PC-3 (cell line): ENCODE measurements at regions not wholly inside any gene's neighbourhood (a gene's known extent, or its start where the extent isn't known, plus 50 kb on each side); places are given as distances from the start of the nearest gene placed in this dataset.

Source experiments
- ATAC-seq: fragments of 200-7000 bp; cut with Tn5 transposase; 2 replicates; pipeline ENCODE4 v1.9.1; 2020; ENCODE audit warnings: mild to moderate bottlenecking, moderate library complexity
- BruUV-seq: library from RNA; stranded (reverse); fragments of 400-500 nt; replicated peaks from 2 replicates; lab custom pipeline; 2021; lab: Mats Ljungman, UMichigan
- CTCF ChIA-PET: fragments of 300-600 bp; sonication (Branson Sonifier 250); formaldehyde crosslinking; loops from one replicate; lab custom pipeline; 2022; ENCODE audit warnings: antibody characterized with exemption; lab: Charles Lee
- POLR2A ChIA-PET: fragments of 300-600 bp; sonication (Branson Sonifier 250); formaldehyde crosslinking; loops from one replicate; lab custom pipeline; 2022; ENCODE audit warnings: antibody characterized with exemption; ENCODE audit not compliant: unreplicated experiment; lab: Charles Lee
- DNase-seq: peaks from one replicate; pipeline ENCODE4 v3.0.0-alpha.2; 2015
- H2AFZ ChIP-seq: fragments of 300-600 bp; sonication (generic); 2 replicates; pipeline ENCODE4 v1.6.0; 2016; ENCODE audit warnings: antibody characterized with exemption, low read length
- H3F3A ChIP-seq: fragments of 300-600 bp; sonication (generic); one replicate; pipeline ENCODE4 v1.6.0; 2017; ENCODE audit warnings: antibody characterized with exemption, low read length, control low read depth, mild to moderate bottlenecking; ENCODE audit not compliant: unreplicated experiment
- H3K27ac ChIP-seq: fragments of 300-600 bp; sonication (generic); 2 replicates; pipeline ENCODE4 v1.5.1; 2016; ENCODE audit warnings: mild to moderate bottlenecking, low read length
- H3K27me3 ChIP-seq: fragments of 300-600 bp; sonication (generic); 2 replicates; pipeline ENCODE4 v1.6.1; 2016; ENCODE audit warnings: low read length, mixed read lengths
- H3K36me3 ChIP-seq: fragments of 300-600 bp; sonication (generic); 2 replicates; pipeline ENCODE4 v1.6.1; 2016; ENCODE audit warnings: low read depth, mixed run types, low read length, mixed read lengths
- H3K4me1 ChIP-seq: fragments of 300-600 bp; sonication (generic); 2 replicates; pipeline ENCODE4 v1.5.1; 2016; ENCODE audit warnings: low read length; ENCODE audit not compliant: insufficient read depth
- H3K4me2 ChIP-seq: fragments of 300-600 bp; sonication (generic); 2 replicates; pipeline ENCODE4 v1.6.0; 2016; ENCODE audit warnings: low read length
- H3K4me3 ChIP-seq: fragments of 300-600 bp; sonication (generic); 2 replicates; pipeline ENCODE4 v1.5.1; 2016; ENCODE audit warnings: mild to moderate bottlenecking, low read length, mixed read lengths
- H3K79me2 ChIP-seq: fragments of 300-600 bp; sonication (generic); 2 replicates; pipeline ENCODE4 v1.6.1; 2017; ENCODE audit warnings: low read length, mixed read lengths
- H3K9ac ChIP-seq: fragments of 300-600 bp; sonication (generic); 2 replicates; pipeline ENCODE4 v1.6.0; 2016; ENCODE audit warnings: mild to moderate bottlenecking, low read length
- H3K9me2 ChIP-seq: fragments of 300-600 bp; sonication (generic); replicated peaks from 2 replicates; pipeline ENCODE4 v1.6.1; 2016; ENCODE audit warnings: mixed run types, low read length, mixed read lengths
- H3K9me3 ChIP-seq: fragments of 300-600 bp; sonication (generic); 2 replicates; pipeline ENCODE4 v1.6.1; 2016; ENCODE audit warnings: low read length, mixed read lengths
- H4K20me1 ChIP-seq: fragments of 300-600 bp; sonication (generic); 2 replicates; pipeline ENCODE4 v1.6.1; 2016; ENCODE audit warnings: low read length, mixed read lengths
- CTCF ChIP-seq: fragments of 300-600 bp; sonication (generic); conservative IDR thresholded peaks from 2 replicates; pipeline ENCODE4 v1.5.1; 2017; ENCODE audit warnings: antibody characterized with exemption, low read depth, mild to moderate bottlenecking, low read length
- EZH2 ChIP-seq: fragments of 300-600 bp; sonication (generic); IDR thresholded peaks from one replicate; pipeline ENCODE4 v1.6.1; 2017; ENCODE audit warnings: antibody characterized with exemption, mild to moderate bottlenecking, low read length; ENCODE audit not compliant: unreplicated experiment
- EZH2phosphoT487 ChIP-seq: fragments of 300-600 bp; sonication (generic); IDR thresholded peaks from 2 replicates; pipeline ENCODE4 v1.6.1; 2018; ENCODE audit warnings: mild to moderate bottlenecking, antibody characterized with exemption, low read length, borderline replicate concordance
- intact Hi-C: fragments of 100-400 bp; cut with micrococcal nuclease; formaldehyde crosslinking; loops from 2 replicates; pipeline ENCODE4 v1.9.0; 2023

GRCh38 chr19:28350037-28350436 lies 862.9 kb downstream of the UQCRFS1 start:
- POLR2A ChIA-PET, result no interaction called here
- CTCF ChIA-PET, result no interaction called here

GRCh38 chr19:28349604-28350003 lies 863.3 kb downstream of the UQCRFS1 start:
- Histone ChIP-seq H3K4me3 (no peak overlapping the region), H3K4me2 (no peak overlapping the region), H3K36me3 (no peaks in the 10 kb centered on the region), H3K9me3 (no peaks in the 10 kb centered on the region), H3K9ac (no peak overlapping the region), H2AFZ (no peak overlapping the region), H3K4me1 (no peaks in the 10 kb centered on the region), H3F3A (no peaks in the 10 kb centered on the region), H3K27me3 (no peaks in the 10 kb centered on the region), H3K79me2 (no peaks in the 10 kb centered on the region), H4K20me1 (no peaks in the 10 kb centered on the region), H3K27ac (no peak overlapping the region), H3K9me2 (no peaks in the 10 kb centered on the region)
- intact Hi-C loops, result no loop called here
- ChIA-PET POLR2A (no interaction called here), CTCF (no interaction called here)
- ATAC-seq, result no peak
- BruUV-seq, result no TSS peak
- TF ChIP-seq CTCF, result no peak
- no peak for TF ChIP-seq EZH2
- TF ChIP-seq EZH2phosphoT487, result no peak
- no peak for DNase-seq

More at GRCh38 chr19:28350037-28350436, 862.9 kb downstream of the UQCRFS1 start:
- intact Hi-C loops, result no loop called here
- Histone ChIP-seq H3K79me2 (no peaks in the 10 kb centered on the region), H3F3A (no peaks in the 10 kb centered on the region), H2AFZ (no peak overlapping the region), H3K27me3 (no peaks in the 10 kb centered on the region), H3K4me2 (no peak overlapping the region), H3K27ac (no peak overlapping the region), H3K9ac (no peak overlapping the region), H3K9me2 (no peaks in the 10 kb centered on the region), H3K4me1 (no peaks in the 10 kb centered on the region), H3K9me3 (no peaks in the 10 kb centered on the region), H4K20me1 (no peaks in the 10 kb centered on the region), H3K36me3 (no peaks in the 10 kb centered on the region), H3K4me3 (no peak overlapping the region)
- ATAC-seq (no peak), DNase-seq (no peak)
- no TSS peak for BruUV-seq
- no peak for TF ChIP-seq EZH2
- TF ChIP-seq EZH2phosphoT487, result no peak
- no peak for TF ChIP-seq CTCF

- ChIA-PET CTCF (no interaction called here), POLR2A (no interaction called here)
- no peaks in the 10 kb centered on the region for H3K9me2 ChIP-seq
- no peak overlapping the region for H3K9ac ChIP-seq
- H3K4me2 ChIP-seq, result no peak overlapping the region
- no peaks in the 10 kb centered on the region for H3K4me1 ChIP-seq
- no peak overlapping the region for H3K27ac ChIP-seq
- no peaks in the 10 kb centered on the region for H3K9me3 ChIP-seq
- ATAC-seq (no peak), DNase-seq (no peak)
- no peak overlapping the region for H3K4me3 ChIP-seq
- H3K27me3 ChIP-seq, result no peaks in the 10 kb centered on the region
- H3F3A ChIP-seq, result no peaks in the 10 kb centered on the region
- intact Hi-C loops, result no loop called here
- TF ChIP-seq EZH2phosphoT487 (no peak), EZH2 (no peak), CTCF (no peak)
- H3K36me3 ChIP-seq, result no peaks in the 10 kb centered on the region
- no peaks in the 10 kb centered on the region for H3K79me2 ChIP-seq
- BruUV-seq, result no TSS peak
- no peaks in the 10 kb centered on the region for H4K20me1 ChIP-seq
- H2AFZ ChIP-seq, result no peak overlapping the region
Observed at GRCh38 chr19:28345811-28346210, 867.1 kb downstream of the UQCRFS1 start.
